IPS-NIHi11 (cell line): ENCODE measurements at regions not wholly inside any gene's neighbourhood (a gene's known extent, or its start where the extent isn't known, plus 50 kb on each side); places are given as distances from the start of the nearest gene placed in this dataset.
A peak's percentile ranks its signal among the peaks of the same experiment; 100 is the strongest.
"Not testable (repeated sequence)": the region's sequence is repeated elsewhere in the genome, so short reads cannot be mapped to it uniquely, and the experiment has no call there.

Source experiments
- DNase-seq: peaks from one replicate; pipeline ENCODE4 v3.0.0; 2012; ENCODE audit warnings: mixed read lengths, low spot score

GRCh38 chr9:86488345-86488744 lies 134.1 kb upstream of the TUT7 start:
- no peak for DNase-seq

GRCh38 chr9:86487838-86488233 lies 133.6 kb upstream of the TUT7 start:
- no peak for DNase-seq

- DNase-seq: peak; percentile 68
These were observed 133.0 kb upstream of the TUT7 start for GRCh38 chr9:86486891-86487837.

- DNase-seq: no peak
These were observed 131.1 kb upstream of the TUT7 start for GRCh38 chr9:86485359-86485758.

- DNase-seq: no peak
These were observed 129.3 kb upstream of the TUT7 start for GRCh38 chr9:86483496-86483895.

GRCh38 chr9:86481466-86481865 lies 127.3 kb upstream of the TUT7 start:
- no peak for DNase-seq

- not testable (repeated sequence) for DNase-seq
These were observed 121.0 kb upstream of the TUT7 start for GRCh38 chr9:86475255-86475654.

GRCh38 chr9:86471171-86471815 lies 117.1 kb upstream of the TUT7 start:
- DNase-seq: no peak

- DNase-seq: no peak
These were observed 116.1 kb upstream of the TUT7 start for GRCh38 chr9:86470326-86470725.

GRCh38 chr9:86469476-86470250 lies 115.5 kb upstream of the TUT7 start:
- no peak for DNase-seq

- no peak for DNase-seq
These were observed 110.0 kb upstream of the TUT7 start for GRCh38 chr9:86464242-86464641.

GRCh38 chr9:86460216-86461002 lies 106.2 kb upstream of the TUT7 start:
- no peak for DNase-seq

GRCh38 chr9:86459599-86460155 lies 105.5 kb upstream of the TUT7 start:
- no peak for DNase-seq

- DNase-seq: no peak
These were observed 105.0 kb upstream of the TUT7 start for GRCh38 chr9:86459191-86459590.

GRCh38 chr9:86458191-86458855 lies 104.1 kb upstream of the TUT7 start:
- DNase-seq: no peak

- no peak for DNase-seq
These were observed 102.2 kb upstream of the TUT7 start for GRCh38 chr9:86456416-86456815.

GRCh38 chr9:86454701-86455615 lies 100.7 kb upstream of the TUT7 start:
- no peak for DNase-seq

- no peak for DNase-seq
These were observed 98.1 kb upstream of the TUT7 start for GRCh38 chr9:86452201-86452828.

GRCh38 chr9:86449246-86449645 lies 95.0 kb upstream of the TUT7 start:
- no peak for DNase-seq
